ENCODE measurements at regions not wholly inside any gene's neighbourhood (a gene's known extent, or its start where the extent isn't known, plus 50 kb on each side); places are given as distances from the start of the nearest gene placed in this dataset.

DNA sequence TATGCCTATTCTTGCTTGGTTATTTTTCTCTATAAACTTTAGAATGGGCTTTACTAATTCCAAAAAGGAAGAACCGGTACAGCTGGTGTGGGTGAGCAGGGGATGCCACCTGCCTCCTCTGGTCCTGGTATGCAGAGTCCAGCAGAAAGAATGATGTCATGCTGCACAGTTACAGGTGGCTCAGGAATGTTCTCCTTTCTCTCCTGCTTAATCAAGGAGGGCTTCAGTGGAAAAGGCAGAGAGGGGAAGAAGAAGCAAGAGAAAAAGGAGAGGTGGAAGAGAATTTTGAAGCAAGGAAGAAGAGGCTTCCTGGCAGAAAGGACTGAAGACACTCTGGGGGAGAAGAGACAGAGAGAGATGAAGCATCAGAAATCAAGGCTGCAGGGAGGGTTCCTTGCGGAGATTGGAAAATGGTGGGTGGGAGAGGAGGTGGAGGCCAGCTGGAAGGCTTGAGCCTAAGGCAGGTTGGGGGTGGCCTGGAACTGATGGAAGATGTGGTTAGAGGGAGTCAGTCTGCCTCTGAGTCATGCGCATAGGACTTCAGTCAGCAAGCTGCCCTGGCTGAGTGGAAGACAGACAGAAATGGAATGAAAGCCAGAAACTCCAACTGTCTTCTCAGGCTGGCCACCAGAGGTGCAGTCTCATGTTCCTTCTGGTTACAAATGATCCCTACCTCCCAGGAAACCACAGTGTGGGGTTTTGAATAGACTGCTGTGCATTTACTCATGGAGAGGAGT is 64.6 kb upstream of the CRHR1 start:
- peak; percentile 65 for DNase-seq (ENCODE audit: low spot score)

DNA sequence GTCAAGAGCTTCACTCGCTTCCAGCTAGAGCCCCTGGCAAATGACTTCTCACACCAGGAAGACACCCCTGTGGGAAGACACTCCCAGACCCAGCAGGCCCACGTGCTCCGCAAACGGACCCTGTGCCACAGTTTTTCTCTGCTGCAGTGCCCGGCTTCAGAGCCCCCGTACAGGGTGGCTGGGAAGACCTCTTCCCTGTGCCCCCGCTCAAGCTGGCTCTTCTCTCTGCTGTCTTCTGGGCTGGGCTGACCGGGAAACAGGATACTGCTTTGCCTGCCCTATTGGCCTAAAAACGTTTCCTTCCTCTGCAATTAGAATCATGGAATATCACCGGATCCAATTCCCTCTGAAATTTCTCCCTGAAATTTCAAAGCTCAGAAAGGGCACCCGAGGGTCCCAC is 63.7 kb upstream of the CRHR1 start:
- DNase-seq (ENCODE audit: low spot score): no peak

DNA sequence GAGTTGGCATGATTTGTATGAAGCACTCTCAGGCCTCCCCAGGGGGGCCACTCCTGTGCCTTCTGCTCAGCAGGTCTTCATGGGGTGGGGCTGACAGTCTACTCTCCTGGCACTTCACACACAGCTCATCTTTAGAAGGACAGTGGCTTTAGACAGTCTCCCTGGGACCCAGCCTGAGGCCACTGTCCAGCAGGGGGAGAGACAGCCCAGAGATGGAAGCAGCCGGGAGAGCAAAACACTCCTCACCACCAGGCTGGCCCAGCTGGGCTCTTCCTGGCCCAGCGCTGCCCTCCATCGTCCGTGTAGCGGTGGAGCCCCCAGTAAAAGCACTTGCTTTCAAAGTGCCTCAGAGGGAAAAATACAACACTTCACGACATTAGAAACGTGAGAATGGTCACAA is 62.0 kb upstream of the CRHR1 start:
- DNase-seq (ENCODE audit: low spot score): peak; percentile 71

DNA sequence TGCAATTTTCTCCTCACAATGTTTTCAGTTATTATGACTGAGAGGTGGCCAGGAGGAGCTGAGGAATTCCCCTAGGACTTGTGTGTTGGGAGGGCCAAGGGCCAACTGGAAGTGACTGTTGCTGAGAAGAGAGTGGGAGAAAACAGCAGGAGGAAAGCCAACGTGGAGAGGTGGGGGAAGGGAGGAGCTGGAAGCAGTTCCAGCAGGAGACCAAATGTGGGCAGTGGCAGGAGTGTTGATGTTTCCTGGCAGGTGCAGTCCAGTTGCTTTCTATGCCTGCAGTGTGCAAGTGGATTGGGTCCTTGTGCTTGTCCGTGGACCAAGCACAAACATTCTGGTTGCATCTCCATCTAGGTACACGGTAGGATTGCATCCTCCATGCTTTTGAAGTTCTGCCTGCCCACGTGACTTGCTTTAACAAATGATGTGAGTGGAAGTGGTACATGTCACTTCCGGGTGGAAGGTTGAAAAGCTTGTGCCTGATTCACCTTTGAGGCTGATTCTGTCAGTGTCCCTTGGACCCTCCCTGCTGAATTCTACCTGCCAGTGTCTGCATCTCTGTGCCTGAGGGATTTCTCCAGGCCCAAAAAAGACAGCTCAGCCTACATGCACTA is 54.7 kb upstream of the CRHR1 start:
- no peak for DNase-seq (ENCODE audit: low spot score)

DNA sequence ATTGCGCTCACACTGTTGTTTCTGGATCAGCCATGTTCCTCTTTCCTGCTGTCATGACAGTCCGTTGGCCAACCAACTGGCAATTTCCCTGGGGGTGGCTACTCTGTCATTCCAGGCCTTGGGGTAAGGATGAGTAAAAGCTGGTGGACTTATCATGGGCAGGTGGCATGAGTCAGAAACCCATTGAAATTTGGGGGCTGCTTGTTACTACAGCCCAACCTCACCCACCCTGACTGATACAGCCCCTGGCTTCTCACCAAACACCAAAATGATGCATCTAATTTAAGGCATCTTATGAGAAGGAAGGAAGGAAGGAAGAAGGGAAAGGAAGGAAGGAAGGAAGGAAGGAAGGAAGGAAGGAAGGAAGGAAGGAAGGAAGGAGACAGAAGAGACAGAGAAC is 53.9 kb upstream of the CRHR1 start:
- no peak for DNase-seq (ENCODE audit: low spot score)

DNA sequence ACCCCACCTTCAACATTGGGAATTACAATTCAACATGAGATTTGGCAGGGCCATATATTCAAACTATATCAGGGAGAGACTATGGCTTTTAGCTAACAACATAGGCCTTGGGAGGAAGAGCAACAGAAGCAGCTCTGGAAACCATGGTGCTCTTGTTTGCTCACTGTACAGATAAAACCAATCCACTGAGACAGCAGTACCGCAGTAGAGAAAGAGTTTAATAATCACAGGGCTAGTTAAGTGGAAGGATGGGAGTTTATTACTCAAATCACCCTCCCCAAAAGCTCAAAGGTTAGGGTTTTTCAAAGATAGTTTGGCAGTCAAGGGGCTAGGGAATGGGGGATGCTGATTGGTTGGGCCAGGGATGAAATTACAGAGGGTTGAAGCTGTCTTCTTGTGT is 52.7 kb upstream of the CRHR1 start:
- DNase-seq (ENCODE audit: low spot score): no peak

DNA sequence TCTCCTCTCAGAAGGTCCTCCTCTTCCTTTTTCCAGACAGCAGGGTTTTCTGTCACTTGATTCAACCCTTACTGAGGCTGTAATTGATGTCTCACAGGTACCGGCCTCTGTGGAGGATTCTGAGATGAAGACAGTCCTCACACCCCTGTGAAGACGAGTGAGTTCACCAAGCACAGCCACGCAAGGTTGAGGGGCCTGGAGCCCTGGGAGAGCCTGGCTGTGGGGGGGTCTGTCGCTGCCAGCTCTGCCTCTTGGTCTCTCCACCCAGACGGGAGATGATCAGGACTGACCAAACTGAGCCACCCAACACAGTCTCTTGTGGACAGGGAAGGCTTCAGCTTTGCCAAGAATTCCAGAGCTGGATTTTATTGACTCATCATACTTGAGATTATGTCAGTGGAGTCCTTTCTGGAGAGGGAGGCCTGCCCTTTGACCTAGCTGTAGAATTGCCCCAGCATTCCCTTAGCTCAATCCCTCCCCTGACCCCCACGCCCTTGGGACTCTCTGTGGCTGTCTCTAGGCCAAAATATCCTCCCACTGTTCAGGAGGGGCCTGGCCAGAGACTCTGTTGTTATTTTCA is 51.1 kb upstream of the CRHR1 start:
- no peak for DNase-seq (ENCODE audit: low spot score)

DNA sequence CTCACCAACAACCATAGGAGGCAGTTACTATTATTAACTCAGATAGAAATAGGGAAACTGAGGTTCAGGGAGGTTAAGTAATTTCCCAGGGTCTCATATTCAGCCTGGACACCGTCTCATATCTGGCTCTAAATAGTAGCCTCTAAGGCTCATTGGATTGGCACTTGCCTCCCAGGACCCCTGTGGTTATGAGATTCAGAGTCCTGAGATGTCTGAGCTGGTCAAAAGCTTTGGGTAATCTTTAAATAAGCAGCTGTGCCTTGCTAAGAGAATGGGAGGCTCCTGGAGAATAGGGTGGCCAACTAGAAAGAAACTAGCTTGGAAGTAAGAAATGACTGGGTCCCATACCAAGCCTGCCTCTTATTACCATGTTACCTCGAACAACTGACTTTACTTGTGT is 50.3 kb upstream of the CRHR1 start:
- DNase-seq (ENCODE audit: low spot score): no peak
